ENCODE measurements at regions not wholly inside any gene's neighbourhood (a gene's known extent, or its start where the extent isn't known, plus 50 kb on each side); places are given as distances from the start of the nearest gene placed in this dataset.

GRCh38 chr6:81655696-81656095, 96.8 kb downstream of the TENT5A start:
- H3K4me3 ChIP-seq = no peak overlapping the region
- intact Hi-C loops (cut with micrococcal nuclease; ENCODE audit: unreplicated experiment) = no loop called here
- H3K9me3 ChIP-seq (replicated peaks; ENCODE audit: control insufficient read depth, insufficient read depth, low read length) = no peaks in the 10 kb centered on the region
- SMC1A ChIA-PET (ENCODE audit: uncharacterized antibody, unreplicated experiment) = interaction anchor here (0.7 to 1.6 kb wide), 5 partner anchors 13 to 60 kb away, joined by 3 to 4 read pairs (median 3); no protein-coding TSS in a partner anchor
- no peaks in the 10 kb centered on the region for H3K79me2 ChIP-seq (ENCODE audit: control insufficient read depth, insufficient read depth, low read length)
- no peaks in the 10 kb centered on the region for H3K4me1 ChIP-seq (ENCODE audit: control insufficient read depth, insufficient read depth, low read length)
- 15% methylated on average over 2 of the region's 2 CpGs for WGBS (ENCODE audit: insufficient coverage, insufficient replicate concordance, low lambda C conversion rate, missing lambda C conversion rate)
- CTCF ChIA-PET = interaction anchor here (0.6 kb wide), 1 partner anchor 13 kb away, joined by 3 read pairs; no protein-coding TSS in a partner anchor
- no peak overlapping the region for H3K9ac ChIP-seq (ENCODE audit: control insufficient read depth, insufficient read depth, low read length)
- in situ Hi-C loops (cut with MboI) = no loop called here
- H3K36me3 ChIP-seq (ENCODE audit: control insufficient read depth in 2 of 2, insufficient read depth in 2 of 2, low read length in 1 of 2) = no peaks in the 10 kb centered on the region
- no TSS peak for BruUV-seq (replicated peaks)
- H3K27me3 ChIP-seq (replicated peaks in 1 of 2; ENCODE audit: control insufficient read depth in 2 of 2, insufficient read depth in 2 of 2, low read length in 1 of 2) = no peaks in the 10 kb centered on the region
- no peak overlapping the region for H3K27ac ChIP-seq (ENCODE audit: control insufficient read depth, insufficient read depth)
- no peak overlapping the region for H2AFZ ChIP-seq (ENCODE audit: control insufficient read depth, low read depth, low read length)
- RAD21 ChIA-PET (ENCODE audit: unreplicated experiment) = interaction anchor here (1.6 kb wide), 1 partner anchor 74 kb away, joined by 5 read pairs; no protein-coding TSS in a partner anchor
- TF ChIP-seq IKZF1 (conservative IDR thresholded peaks at IDR 0.05) (no peak), RELA (IDR thresholded peaks at IDR 0.05; ENCODE audit: borderline replicate concordance, partially characterized antibody) (no peak), NR2C1 (IDR thresholded peaks at IDR 0.05) (no peak), IRF4 (IDR thresholded peaks at IDR 0.05; ENCODE audit: low read depth, low read length) (no peak), RBBP5 (conservative IDR thresholded peaks at IDR 0.05) (no peak), SPI1 (IDR thresholded peaks at IDR 0.05; ENCODE audit: borderline replicate concordance, insufficient read depth, low read depth, low read length) (no peak), SRF (IDR thresholded peaks at IDR 0.05; ENCODE audit: low read depth in 2 of 2, low read length in 2 of 2) (no peak), PAX5 (IDR thresholded peaks at IDR 0.05; ENCODE audit: borderline replicate concordance, low read depth, low read length) (no peak), EED (IDR thresholded peaks at IDR 0.05; ENCODE audit: low read depth) (no peak), GATAD2B (conservative IDR thresholded peaks at IDR 0.05; ENCODE audit: low read depth) (no peak), EGR1 (IDR thresholded peaks at IDR 0.05; ENCODE audit: borderline replicate concordance in 1 of 2, low read depth in 2 of 2, low read length in 2 of 2) (no peak), CBX3 (IDR thresholded peaks at IDR 0.05; ENCODE audit: borderline replicate concordance, low read depth) (no peak), POLR2AphosphoS5 (IDR thresholded peaks at IDR 0.05; ENCODE audit: low read length) (no peak), NFYB (IDR thresholded peaks at IDR 0.05; ENCODE audit: insufficient read depth, low read depth, low read length) (no peak)
- TF ChIP-seq, protein P1, sequence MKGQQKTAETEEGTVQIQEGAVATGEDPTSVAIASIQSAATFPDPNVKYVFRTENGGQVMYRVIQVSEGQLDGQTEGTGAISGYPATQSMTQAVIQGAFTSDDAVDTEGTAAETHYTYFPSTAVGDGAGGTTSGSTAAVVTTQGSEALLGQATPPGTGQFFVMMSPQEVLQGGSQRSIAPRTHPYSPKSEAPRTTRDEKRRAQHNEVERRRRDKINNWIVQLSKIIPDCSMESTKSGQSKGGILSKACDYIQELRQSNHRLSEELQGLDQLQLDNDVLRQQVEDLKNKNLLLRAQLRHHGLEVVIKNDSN (IDR thresholded peaks at IDR 0.05; ENCODE audit: borderline replicate concordance, extremely low read length, insufficient read depth, low read depth, low read length) = no peak
- FAIRE-seq (no peak), ATAC-seq (no peak), DNase-seq (ENCODE audit: low read depth, low spot score) (no peak)
- H4K20me1 ChIP-seq (ENCODE audit: control insufficient read depth, insufficient read depth) = no peaks in the 10 kb centered on the region
- POLR2A ChIA-PET = no interaction called here
- no peak overlapping the region for H3K4me2 ChIP-seq (ENCODE audit: control insufficient read depth, insufficient read depth)
